ENCODE measurements at regions not wholly inside any gene's neighbourhood (a gene's known extent, or its start where the extent isn't known, plus 50 kb on each side); places are given as distances from the start of the nearest gene placed in this dataset.

DNA sequence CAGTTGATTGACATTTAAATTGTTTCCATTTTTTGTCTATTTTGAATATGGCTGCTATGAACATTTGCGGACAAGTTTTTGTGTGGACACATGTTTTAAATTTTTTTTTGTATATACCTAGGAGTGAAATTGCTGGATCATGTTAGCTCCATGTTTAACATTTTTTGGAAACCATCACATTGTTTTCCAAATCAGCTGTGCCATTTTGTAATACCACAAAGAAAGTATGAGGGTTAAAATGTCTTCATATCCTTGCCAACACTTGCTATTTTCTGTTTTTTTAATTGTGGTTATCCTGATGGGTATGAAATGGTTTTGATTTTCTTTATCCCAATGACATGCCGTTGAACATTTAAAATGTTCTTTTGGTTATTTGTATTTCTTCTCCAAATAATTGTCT is 52.1 kb downstream of the CARTPT start:
- H3K9me2 ChIP-seq (ENCODE audit: low read depth, low read length) = no peaks in the 10 kb centered on the region

DNA sequence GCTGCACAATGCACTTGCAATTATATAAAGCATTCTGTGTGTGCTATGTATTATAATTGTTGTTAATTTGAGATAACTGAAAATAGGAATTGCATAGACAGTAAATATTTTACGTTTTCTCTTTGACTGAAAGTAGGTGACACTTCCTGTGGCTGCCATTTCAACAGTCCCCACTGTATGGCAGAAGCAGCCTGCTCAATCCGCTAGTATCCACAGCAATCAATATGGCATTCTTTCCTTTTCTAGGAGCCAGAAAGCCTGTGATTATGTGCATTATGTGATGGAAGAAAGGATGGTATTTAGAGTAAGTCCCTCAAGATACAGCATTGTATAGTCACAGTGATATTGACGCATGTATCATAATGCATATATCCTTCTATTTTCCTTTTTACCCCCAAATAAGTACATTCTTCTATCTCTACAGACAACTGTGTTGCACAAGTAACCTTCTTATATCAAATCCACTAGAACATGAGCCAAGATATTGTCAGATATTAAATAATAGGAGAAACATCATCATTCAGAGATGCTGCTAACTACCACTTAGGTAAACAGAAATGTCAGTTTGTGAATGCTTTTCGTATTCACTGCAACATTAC is 59.7 kb downstream of the CARTPT start:
- no peak overlapping the region for H3K4me3 ChIP-seq (ENCODE audit: low read depth, low read length, poor library complexity, severe bottlenecking)
- H3K9me2 ChIP-seq (ENCODE audit: low read depth, low read length) = no peaks in the 10 kb centered on the region
- no peaks in the 10 kb centered on the region for H3F3A ChIP-seq (ENCODE audit: insufficient read depth, low read length)
- no peak overlapping the region for H3K9ac ChIP-seq (ENCODE audit: low read length)
- H4K20me1 ChIP-seq (ENCODE audit: insufficient read depth, low read length) = no peaks in the 10 kb centered on the region
- no peaks in the 10 kb centered on the region for H3K27me3 ChIP-seq (ENCODE audit: insufficient read depth, low read length)
- no peaks in the 10 kb centered on the region for H3K9me3 ChIP-seq (ENCODE audit: low read length)
- no peak overlapping the region for H3K4me2 ChIP-seq (ENCODE audit: low read length)
- no peak overlapping the region for H3K27ac ChIP-seq (ENCODE audit: low read depth, low read length, poor library complexity, severe bottlenecking)
- TF ChIP-seq, protein P1, sequence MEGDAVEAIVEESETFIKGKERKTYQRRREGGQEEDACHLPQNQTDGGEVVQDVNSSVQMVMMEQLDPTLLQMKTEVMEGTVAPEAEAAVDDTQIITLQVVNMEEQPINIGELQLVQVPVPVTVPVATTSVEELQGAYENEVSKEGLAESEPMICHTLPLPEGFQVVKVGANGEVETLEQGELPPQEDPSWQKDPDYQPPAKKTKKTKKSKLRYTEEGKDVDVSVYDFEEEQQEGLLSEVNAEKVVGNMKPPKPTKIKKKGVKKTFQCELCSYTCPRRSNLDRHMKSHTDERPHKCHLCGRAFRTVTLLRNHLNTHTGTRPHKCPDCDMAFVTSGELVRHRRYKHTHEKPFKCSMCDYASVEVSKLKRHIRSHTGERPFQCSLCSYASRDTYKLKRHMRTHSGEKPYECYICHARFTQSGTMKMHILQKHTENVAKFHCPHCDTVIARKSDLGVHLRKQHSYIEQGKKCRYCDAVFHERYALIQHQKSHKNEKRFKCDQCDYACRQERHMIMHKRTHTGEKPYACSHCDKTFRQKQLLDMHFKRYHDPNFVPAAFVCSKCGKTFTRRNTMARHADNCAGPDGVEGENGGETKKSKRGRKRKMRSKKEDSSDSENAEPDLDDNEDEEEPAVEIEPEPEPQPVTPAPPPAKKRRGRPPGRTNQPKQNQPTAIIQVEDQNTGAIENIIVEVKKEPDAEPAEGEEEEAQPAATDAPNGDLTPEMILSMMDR (IDR thresholded peaks at IDR 0.05; ENCODE audit: low read length) = peak; percentile 61
- TF ChIP-seq EZH2 (IDR thresholded peaks at IDR 0.05; ENCODE audit: borderline replicate concordance, low read length) = no peak
- H3K79me2 ChIP-seq (ENCODE audit: insufficient read depth, low read length) = no peaks in the 10 kb centered on the region
- H3K4me1 ChIP-seq (ENCODE audit: insufficient read depth, low read length, severe bottlenecking) = peaks cover 10% of the 10 kb centered on the region
- no peak overlapping the region for H2AFZ ChIP-seq (ENCODE audit: low read length)
- no peaks in the 10 kb centered on the region for H3K36me3 ChIP-seq (ENCODE audit: insufficient read depth, low read length)

More for the DNA sequence above, 52.1 kb downstream of the CARTPT start:
- Histone ChIP-seq H3K9me3 (ENCODE audit: low read length) (no peaks in the 10 kb centered on the region), H3K79me2 (ENCODE audit: insufficient read depth, low read length) (no peaks in the 10 kb centered on the region), H3F3A (ENCODE audit: insufficient read depth, low read length) (no peaks in the 10 kb centered on the region), H3K27me3 (ENCODE audit: insufficient read depth, low read length) (no peaks in the 10 kb centered on the region), H3K4me3 (ENCODE audit: low read depth, low read length, poor library complexity, severe bottlenecking) (no peak overlapping the region), H3K9ac (ENCODE audit: low read length) (no peak overlapping the region), H3K4me2 (ENCODE audit: low read length) (no peak overlapping the region), H4K20me1 (ENCODE audit: insufficient read depth, low read length) (no peaks in the 10 kb centered on the region), H3K36me3 (ENCODE audit: insufficient read depth, low read length) (no peaks in the 10 kb centered on the region), H3K4me1 (ENCODE audit: insufficient read depth, low read length, severe bottlenecking) (no peaks in the 10 kb centered on the region), H2AFZ (ENCODE audit: low read length) (no peak overlapping the region), H3K27ac (ENCODE audit: low read depth, low read length, poor library complexity, severe bottlenecking) (no peak overlapping the region)
- TF ChIP-seq, protein P1 (IDR thresholded peaks at IDR 0.05; ENCODE audit: low read length) = no peak
- TF ChIP-seq EZH2 (IDR thresholded peaks at IDR 0.05; ENCODE audit: borderline replicate concordance, low read length) = no peak

DNA sequence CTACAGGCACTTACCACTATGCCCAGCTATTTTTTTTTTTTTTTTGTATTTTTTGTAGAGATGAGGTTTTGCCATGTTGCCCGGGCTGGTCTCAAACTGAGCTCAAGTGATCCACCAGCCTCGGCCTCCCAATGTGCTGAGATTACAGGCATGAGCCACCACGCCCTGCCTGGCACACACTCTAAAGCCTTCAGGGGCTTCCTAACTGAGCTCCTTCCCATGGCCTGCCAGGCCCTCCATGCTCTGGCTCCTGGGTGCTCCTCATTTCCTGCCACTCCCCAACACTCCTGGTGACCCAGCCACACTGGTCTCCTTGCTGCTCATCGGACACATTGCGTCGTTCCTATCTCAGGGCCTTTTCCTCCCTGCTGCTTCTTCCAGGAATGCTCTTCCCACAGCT is 61.5 kb downstream of the CARTPT start:
- H3K4me3 ChIP-seq (ENCODE audit: low read depth, low read length, poor library complexity, severe bottlenecking) = no peak overlapping the region
- no peak overlapping the region for H3K9ac ChIP-seq (ENCODE audit: low read length)
- no peak overlapping the region for H3K4me2 ChIP-seq (ENCODE audit: low read length)

More for the DNA sequence above, 61.5 kb downstream of the CARTPT start:
- TF ChIP-seq, protein P1 (IDR thresholded peaks at IDR 0.05; ENCODE audit: low read length) = no peak
- no peak for TF ChIP-seq EZH2 (IDR thresholded peaks at IDR 0.05; ENCODE audit: borderline replicate concordance, low read length)
- H4K20me1 ChIP-seq (ENCODE audit: insufficient read depth, low read length) = no peaks in the 10 kb centered on the region
- peaks cover 10% of the 10 kb centered on the region for H3K4me1 ChIP-seq (ENCODE audit: insufficient read depth, low read length, severe bottlenecking)
- H3F3A ChIP-seq (ENCODE audit: insufficient read depth, low read length) = no peaks in the 10 kb centered on the region
- H3K36me3 ChIP-seq (ENCODE audit: insufficient read depth, low read length) = no peaks in the 10 kb centered on the region
- no peaks in the 10 kb centered on the region for H3K9me3 ChIP-seq (ENCODE audit: low read length)
- H3K79me2 ChIP-seq (ENCODE audit: insufficient read depth, low read length) = no peaks in the 10 kb centered on the region
- H2AFZ ChIP-seq (ENCODE audit: low read length) = no peak overlapping the region
- no peak overlapping the region for H3K27ac ChIP-seq (ENCODE audit: low read depth, low read length, poor library complexity, severe bottlenecking)
- no peaks in the 10 kb centered on the region for H3K27me3 ChIP-seq (ENCODE audit: insufficient read depth, low read length)
- H3K9me2 ChIP-seq (ENCODE audit: low read depth, low read length) = no peaks in the 10 kb centered on the region

Measured in OCI-LY1 (cell line).